Lung microvascular endothelial cell (primary cell): ENCODE measurements at regions not wholly inside any gene's neighbourhood (a gene's known extent, or its start where the extent isn't known, plus 50 kb on each side); places are given as distances from the start of the nearest gene placed in this dataset.

ENCODE experiments used
- DNase-seq, 2 donors: peaks; one replicate each; pipeline versions ENCODE4 v3.0.0 to v3.0.0-alpha.2; 2010; ENCODE audit warnings: low read depth in 2 of 2

GRCh38 chr14:28676479-28676878 lies 90.1 kb upstream of the FOXG1 start:
- DNase-seq = peak; percentile 44 to 73

GRCh38 chr14:28677381-28677780 lies 89.2 kb upstream of the FOXG1 start:
- no peak for DNase-seq

GRCh38 chr14:28678887-28679286 lies 87.7 kb upstream of the FOXG1 start:
- no peak for DNase-seq

- DNase-seq = no peak
Measured at GRCh38 chr14:28681681-28682080, 84.9 kb upstream of the FOXG1 start.

- no peak for DNase-seq
Measured at GRCh38 chr14:28690029-28690692, 76.4 kb upstream of the FOXG1 start.

- no peak for DNase-seq
Measured at GRCh38 chr14:28695109-28695508, 71.5 kb upstream of the FOXG1 start.

- no peak for DNase-seq
Measured at GRCh38 chr14:28701733-28702132, 64.9 kb upstream of the FOXG1 start.

- DNase-seq = no peak
Measured at GRCh38 chr14:28703482-28703881, 63.1 kb upstream of the FOXG1 start.

GRCh38 chr14:28704153-28704552 lies 62.4 kb upstream of the FOXG1 start:
- DNase-seq = no peak

- peak in 1 of 2 donors; percentile 4 for DNase-seq
Measured at GRCh38 chr14:28707814-28708213, 58.8 kb upstream of the FOXG1 start.

- no peak for DNase-seq
Measured at GRCh38 chr14:28709571-28710305, 56.8 kb upstream of the FOXG1 start.
